Stimulated activated CD8-positive, alpha-beta memory T cell treated with anti-CD3 and anti-CD28 coated beads, Interleukin-2, amount 100 ng/mL, for 48 hours (primary cell): ENCODE measurements at regions not wholly inside any gene's neighbourhood (a gene's known extent, or its start where the extent isn't known, plus 50 kb on each side); places are given as distances from the start of the nearest gene placed in this dataset.

ENCODE experiments used
- DNase-seq, 2 donors: peaks; one replicate each; pipeline ENCODE4 v3.0.0-alpha.2; 2020; ENCODE audit warnings: low read depth in 2 of 2

DNA sequence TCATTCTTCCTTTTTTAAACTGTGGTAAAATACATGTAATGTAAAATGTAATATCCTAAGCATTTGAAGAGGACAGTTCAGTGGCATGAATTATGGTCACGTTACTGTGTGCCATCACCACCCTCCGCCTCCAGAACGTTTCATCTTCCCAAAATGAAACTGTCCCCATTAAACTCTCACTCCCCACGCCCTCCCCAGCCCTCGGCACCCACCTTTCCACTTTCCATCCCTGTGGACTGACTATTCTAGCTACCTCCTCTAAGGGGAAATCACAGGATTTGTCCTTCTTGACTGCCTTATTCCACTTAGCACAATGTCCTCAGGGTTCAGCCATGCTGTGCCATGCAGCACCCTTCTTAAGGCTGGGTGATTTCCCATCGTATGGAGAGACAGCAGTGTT is 1509.5 kb downstream of the BRD1 start:
- no peak for DNase-seq

DNA sequence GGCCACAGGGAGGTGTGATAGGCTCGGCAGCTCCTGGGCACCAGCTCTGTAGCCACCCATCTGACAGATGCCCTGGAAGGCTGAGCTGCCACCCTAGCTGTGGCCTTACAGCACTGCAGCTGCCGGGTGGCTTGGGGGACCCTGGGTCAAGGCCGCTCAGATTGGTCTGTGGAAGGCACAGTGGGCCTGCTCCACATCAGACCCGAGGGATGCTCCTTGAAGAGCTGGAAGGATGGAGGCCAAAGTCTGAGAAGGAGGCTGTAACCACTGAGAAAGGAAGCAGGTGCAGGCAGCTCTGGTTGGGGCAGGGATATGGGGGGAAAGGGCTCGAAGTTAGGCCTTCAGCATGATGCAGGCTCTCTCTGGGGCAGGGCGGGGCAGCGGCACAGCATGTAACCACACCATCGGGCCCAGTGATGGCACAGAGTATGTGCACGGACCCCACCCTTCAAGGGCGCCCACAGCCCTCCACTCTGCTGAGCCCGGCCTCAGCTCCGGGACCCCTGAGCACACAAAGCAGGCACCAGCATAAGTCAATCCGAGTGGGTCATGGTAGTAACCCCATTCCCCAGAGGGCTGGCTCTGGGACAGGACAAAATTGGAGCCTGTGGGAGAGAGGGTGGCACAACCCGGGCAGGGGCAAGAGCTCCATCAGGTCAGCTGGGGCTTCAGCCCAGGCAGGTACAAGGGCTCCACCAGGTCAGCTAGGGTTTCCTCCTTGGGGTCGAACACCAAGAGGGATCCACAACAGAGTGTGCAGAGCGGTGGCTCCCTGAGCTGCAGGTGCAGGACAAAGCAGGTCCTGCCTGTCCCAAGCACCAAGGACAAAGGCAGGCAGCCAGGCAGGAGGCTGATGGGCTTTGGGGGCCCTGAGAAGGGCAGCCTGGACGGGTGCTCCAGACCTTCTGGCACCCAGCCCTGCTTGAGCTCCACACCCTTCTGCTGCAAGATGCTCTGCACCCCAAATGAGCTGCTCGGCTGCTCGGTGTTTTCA is 1511.1 kb downstream of the BRD1 start:
- no peak for DNase-seq

DNA sequence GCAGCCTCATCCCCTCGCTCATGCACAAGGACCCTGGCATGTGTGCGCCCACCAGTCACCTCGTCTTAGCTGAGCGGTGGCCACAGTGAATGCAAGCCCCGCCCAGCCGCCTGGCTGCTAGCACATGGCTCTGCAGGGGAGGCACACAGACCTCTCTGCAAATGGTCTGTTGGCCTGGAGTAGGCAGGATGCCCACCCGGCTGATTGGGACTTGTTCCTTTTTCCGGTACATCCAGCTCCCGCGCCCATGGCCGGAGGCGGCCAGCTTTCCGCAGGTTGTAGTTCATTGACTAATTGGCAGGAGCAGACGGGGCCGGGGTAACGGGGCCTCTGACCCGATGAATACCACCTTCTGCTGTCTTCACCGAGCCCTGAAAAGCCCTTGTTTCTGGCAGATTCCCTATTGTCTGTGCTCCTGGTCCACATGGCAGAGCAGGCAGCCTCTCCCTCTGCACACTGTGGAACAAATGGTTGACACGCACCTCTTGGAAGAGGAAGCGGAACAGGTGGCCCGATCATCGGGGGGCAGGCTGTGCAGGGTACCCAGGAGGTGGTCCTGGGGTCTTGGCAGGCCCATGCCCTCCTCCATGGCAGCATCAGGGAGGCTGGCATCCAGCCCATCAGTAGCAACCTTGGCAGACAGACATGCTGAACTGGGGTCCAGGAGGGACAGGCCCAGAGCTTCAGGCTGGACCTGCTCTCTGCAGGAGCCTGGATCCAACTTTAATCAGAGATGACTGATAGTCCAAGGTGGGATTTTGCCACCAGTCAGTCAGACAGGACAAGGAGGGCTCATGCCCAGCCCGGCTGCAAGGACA is 1512.0 kb downstream of the BRD1 start:
- no peak for DNase-seq

DNA sequence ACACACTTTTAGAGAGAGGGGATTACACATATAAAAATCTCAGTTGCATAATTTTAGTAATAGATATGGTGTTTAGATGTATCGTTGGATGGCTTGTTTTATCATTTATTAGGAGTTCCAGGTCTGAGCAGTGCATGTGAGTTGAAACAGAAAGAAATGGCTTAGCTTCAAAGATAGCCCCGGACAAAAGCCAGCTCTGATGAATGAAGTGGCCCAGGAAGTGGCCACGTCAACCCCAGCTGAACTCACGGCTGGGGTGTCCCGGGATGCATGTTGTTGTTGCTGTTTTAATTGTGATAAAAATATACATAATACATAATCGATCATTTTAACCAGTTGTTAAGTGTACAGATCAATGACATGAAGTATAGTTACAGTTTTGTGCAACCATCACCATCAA is 1513.6 kb downstream of the BRD1 start:
- no peak for DNase-seq

DNA sequence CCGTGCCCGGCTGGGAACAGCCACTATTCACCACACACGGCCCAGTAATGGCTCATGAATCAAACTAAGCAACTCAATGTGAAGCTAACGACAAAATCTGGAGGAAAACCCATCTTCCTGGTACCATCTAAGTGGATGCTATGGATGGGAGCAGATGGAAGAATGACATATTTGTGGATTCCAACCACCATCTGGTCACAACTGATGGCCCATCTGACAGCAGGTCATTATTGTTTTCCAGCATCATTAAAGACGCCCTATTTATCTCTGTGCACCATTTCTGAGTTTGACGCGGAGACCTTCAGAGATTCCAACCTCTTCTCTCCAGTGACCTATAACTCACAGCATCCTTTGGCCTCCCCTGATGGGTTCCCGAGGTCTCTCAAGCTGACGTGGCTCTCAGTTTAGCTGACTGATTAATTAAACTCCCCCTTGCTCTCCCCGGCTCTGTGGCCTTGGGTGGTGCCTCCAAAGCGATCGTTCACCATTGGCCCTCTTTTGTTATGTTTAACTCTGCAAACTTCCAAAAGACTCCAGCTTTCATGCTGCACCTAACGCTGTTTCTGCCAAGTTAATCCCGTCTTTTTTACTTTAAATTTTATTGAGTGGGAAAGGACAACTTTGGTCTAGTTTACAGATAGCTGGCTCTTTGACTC is 1514.4 kb downstream of the BRD1 start:
- DNase-seq: no peak

DNA sequence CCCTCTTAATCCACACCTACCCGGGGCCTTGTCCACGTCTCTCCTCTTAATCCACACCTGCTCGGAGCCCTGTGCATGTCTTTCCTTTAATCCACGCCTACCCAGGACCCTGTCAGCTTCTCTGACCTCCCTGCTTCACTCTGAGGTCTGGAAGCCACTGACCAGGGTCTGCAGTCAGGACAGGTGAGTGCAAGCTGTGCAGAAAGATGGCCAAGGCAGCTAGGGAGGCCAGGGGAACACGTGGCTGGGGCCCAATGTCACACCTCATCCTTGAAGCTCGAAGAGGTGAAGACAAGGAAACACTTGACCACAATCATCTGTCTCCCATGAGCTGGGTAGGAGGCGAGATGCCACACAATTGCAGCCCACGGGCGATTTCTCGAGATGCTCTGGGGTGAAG is 1516.9 kb downstream of the BRD1 start:
- DNase-seq: no peak

DNA sequence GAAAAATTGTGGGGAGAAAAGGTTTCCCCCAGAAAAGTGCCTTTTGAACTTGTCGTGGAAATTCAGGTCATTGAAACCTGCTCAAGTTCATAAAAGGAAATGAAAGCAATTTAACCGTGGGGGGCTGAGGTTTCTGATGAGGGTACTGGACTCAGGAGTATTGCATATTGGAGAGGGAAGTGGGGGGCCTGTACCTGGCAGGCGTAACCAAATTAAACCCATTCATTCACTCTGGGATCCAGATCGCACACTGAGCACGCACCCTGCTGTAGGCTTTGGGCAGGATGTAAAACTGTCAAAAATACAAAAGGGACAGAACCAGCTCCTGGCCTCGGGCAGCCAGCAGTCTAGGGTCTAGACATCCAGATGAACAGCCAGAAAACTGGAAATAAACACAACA is 1517.4 kb downstream of the BRD1 start:
- no peak for DNase-seq

DNA sequence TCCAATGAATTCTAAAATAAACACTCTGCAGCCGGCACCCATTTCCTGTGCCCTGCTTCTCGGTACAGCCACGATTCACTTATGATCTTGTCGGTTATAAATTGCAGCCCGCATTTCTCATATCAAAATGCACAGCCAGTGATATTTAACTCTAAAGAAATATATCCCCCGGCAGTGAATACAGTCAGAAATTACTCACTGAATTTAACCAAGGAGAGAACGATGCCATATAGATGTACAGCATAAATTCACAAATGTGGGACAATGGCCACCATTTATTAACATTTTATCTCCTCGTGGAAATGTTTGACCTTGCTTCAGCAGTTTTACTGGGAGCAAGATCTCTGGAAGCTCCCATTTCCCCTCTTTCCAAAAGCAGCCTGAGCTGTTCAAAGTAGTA is 1517.8 kb downstream of the BRD1 start:
- DNase-seq: no peak

DNA sequence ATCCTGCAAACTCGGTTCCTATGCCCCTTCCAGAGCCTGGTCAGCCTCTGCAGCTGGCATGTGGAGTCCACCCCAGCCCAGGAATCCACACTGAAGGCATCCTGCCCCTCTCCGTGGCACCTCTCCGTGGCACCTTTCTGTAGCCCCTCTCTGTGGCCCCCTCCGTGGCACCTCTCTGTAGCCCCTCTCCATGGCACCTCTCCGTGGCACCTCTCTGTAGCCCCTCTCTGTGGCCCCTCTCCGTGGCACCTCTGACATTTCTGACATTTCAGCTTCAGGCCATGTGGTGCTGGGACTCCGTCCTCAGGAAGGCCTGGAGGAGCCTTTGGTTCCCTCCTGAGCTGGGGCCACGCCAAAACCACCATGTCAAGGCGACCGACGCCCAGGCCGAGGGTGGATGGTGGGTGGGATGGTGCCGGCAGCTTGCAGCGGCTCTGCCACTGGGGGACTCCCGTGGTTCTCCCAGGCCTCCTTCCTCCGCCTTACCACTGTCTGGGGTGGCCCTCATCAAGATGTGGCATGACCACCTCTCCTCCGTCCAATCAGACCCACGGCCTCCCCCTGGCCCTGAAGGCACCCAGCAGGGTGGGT is 1518.5 kb downstream of the BRD1 start:
- no peak for DNase-seq

DNA sequence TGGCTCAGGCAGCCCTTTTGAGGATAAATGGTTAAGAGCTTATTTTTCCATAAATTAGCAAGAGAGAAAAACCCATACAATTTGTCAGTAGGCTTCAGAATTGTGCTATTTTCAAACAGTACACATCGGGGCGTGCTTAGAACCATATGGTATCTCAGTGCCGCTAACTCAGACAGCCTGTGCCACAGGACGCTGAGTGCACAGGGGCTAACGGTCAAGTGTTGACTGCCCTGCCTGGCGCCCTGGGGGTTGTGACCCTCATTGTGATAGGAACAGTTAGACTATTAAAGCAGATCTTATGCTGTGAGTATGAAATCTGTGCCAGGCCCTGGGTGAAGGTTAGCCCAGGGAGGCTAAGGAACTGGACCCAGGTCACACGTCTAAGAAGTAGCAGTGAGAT is 1519.7 kb downstream of the BRD1 start:
- no peak for DNase-seq

DNA sequence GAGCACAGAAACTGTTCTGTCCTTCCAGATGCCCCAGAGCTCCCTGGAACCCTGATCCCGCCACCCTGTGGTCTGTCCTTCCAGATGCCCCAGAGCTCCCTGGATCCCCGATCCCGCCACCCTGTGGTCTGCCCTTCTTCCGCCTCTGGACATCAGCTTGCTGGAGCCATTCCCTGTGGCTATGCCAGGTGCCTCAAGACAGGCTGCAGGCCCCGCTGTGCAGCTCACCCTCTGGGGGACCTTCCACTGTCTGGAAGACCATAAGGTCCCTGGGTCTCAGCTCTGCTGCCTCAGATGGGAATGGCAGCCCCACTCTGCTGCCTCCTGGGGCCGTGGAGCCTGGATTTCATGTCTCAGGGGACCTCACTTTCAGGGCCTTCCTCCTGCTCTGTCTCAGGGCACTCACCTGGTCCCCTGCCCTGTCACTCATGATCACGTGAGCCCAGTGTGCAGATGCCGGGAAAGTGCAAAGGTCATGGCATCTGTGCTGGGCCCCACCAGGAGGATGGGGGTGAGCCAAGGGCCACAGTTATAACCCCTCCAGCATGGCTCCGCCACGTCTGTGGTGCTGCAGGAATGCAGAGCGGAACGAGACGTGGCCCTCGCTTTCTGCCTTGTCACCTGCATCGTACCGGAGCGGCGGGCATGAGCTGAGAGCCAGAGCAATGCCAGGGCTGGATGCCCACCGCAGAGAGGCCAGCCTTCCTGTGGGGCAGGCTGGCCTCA is 1520.7 kb downstream of the BRD1 start:
- no peak for DNase-seq

DNA sequence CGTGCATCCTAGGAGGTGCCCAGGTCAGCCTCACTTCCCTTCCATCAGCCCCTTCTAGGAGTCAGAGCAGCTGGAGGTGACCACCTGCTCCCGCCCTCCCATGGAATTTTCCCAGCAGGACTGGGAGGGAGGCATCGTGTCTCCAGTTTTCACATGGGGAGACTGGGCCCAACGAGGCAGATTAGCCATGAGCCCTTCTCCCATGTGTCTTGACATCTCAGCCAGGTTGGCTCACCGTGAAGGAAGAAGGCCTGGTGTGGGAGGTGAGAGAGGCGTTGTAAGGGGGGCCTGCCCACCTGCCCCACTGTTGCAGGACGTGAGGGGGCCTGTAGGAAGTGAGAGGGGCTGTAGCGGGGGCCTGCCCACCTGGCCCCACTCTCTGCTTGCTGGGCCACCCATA is 1521.4 kb downstream of the BRD1 start:
- DNase-seq: no peak

DNA sequence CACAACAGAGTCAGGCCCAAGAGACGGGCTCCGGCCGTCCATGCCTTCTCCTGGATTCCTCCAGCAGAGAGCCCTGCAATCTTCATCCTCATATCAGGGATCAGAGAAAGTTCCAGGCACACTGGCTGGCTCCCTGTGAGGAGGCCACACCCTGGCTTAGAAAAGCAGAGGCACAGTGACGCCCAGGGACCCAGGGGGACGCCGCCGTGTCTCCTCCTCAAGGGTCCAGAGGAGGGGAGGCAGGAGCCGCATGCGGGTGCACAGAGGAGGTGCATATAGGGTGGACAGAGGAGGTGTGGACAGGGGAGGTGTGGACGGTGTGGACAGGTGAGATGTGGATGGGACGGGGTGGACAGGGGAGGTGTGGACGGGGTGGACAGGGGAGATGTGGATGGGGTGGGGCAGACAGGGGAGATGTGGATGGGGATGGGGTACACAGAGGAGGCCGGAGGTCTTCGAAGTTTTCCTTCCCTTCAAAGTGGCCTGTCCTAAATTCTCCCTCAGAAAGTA is 1521.9 kb downstream of the BRD1 start:
- no peak for DNase-seq

DNA sequence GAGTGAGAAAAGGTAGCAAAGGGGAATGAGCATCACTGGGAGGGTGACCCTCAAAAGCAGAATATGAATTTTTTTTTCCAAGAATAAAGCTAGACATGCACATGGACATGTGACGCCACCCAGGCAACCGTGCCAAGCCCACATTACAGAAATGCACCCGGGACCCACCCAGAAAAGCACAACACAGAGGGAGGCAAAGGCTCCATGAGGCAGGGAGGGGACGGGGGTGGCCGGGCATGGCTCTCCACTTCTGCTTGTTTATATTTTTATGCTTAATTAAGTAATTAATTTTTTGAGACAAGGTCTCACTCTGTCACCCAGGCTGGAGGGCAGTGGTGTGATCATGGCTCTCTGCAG is 1524.3 kb downstream of the BRD1 start:
- no peak for DNase-seq

DNA sequence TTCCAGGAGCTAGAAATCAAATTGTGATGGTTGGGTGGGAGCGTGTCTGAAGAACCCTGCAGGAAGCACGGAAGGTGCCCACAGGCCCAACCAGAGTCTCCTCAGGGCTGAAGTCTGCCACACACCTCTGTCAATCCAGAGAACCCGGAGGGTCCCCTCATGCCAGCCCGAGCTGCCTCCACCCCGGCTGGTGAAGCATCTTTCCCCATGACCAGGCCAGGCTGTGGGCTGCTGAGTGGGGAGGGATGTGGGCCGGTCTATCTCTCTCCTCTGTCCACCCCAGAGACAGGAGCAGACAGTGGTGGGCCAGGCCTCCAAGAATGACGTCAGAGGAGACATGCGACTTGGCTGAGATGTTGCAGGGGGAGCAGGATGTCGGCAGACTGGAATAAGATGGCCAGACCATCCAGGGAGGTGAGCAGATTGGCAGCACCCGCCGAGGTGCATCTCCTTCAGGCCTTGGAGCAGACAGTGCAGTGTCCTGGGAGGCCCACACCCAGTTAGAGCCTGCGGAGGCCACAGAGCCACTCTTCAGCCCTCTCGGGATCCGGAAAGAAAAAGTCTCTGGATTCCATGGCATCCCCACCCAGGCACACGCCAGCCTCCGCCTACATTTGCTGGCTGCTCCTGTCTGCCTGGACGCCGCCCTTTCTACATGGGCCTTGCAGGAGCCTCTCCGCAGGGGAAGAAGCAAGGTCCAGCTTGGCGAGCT is 1524.9 kb downstream of the BRD1 start:
- no peak for DNase-seq

DNA sequence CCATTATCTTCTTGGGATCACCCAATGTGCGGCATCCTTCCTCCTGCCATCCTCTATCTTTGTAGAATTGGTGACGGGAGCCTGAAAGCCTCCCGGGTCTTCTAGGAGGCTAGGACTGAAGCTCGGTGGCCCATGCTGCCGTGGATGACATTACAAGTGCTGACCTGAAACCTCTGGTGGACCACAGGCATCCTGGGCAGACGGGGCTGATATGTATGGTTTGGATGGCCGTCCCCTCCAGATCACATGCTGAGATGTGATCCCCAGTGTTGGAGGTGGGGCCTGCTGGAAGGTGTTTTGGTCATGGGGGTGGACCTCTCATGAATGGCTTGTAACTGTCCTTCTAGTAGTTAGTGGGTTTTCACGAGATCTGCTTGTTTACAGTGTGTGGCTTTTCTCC is 1525.8 kb downstream of the BRD1 start:
- no peak for DNase-seq

DNA sequence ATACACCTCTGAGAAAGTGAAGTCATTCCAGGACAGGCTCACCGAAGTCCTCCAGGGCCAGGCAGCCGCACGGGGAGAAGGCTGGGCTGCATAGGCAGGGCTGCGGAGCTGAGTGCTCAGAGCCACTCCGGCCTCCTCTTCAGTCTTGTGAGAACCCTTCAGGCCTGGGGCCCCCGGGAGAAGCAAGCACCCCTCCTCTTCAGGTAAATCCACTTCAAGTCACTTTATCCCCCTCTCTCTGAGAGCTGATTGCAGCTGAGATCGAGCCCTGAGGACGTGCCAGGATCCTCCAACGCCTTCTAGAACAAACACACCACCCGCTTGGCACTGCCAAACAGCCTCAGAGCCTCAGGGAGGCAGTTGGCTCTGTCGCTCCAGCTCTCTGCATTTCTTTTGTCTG is 1526.3 kb downstream of the BRD1 start:
- no peak for DNase-seq

DNA sequence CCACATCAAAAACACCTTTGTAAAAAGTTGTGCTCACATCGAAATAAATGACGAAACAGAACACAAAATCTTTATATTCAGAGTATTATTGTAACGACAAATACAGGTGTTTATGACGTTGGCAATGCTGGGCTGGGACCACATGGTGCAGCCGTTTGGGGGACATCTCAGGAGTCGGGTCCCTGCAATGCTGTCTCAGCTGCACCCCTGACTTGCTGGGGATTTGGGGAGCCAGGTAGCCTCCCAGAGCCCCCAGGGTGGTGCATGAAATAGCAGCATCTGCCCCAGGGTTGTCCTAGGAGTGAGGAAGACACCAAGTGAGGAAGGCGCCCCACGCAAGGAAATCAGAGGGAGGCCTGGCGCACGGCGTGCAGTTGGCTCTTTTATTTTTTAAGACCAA is 1526.8 kb downstream of the BRD1 start:
- no peak for DNase-seq

DNA sequence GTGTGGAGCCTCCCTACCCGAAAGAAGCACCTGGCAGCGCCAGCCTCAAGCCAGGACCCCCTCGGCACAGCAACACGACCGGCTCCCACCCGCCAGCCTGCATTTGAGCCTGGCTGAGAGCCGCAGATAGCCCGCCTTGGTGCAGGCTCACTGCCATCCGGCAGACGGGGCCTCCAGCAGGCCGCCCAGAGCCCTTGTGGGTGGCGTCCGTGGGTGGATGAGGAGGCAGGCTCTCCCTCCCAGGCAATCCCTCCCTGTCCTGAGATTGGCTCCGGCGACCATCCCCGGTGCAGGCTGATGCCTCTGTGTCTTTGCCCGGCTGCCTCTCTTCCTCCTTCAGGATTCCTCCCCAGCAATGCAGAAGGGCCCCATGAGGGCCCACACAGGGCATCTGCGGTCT is 1527.9 kb downstream of the BRD1 start:
- no peak for DNase-seq

DNA sequence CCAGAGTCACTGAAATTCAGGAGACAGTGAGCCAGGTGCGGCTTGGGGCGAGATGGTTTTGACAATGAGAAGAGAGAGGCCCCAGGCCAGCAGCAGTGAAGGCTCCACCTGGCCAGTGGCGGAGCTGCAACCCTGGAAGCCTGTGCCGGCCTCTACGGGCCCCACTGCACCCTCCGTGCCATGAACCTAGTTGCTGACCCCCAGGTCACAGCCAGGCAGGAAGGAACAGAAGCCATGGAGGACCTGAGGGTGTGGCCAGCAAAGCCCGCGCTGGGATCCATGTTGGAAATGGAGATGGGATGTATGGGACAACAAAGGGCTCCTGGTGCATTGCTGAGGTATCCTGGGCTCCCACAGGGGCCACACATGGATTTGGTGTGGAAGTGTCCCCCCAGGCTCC is 1528.5 kb downstream of the BRD1 start:
- DNase-seq: no peak

DNA sequence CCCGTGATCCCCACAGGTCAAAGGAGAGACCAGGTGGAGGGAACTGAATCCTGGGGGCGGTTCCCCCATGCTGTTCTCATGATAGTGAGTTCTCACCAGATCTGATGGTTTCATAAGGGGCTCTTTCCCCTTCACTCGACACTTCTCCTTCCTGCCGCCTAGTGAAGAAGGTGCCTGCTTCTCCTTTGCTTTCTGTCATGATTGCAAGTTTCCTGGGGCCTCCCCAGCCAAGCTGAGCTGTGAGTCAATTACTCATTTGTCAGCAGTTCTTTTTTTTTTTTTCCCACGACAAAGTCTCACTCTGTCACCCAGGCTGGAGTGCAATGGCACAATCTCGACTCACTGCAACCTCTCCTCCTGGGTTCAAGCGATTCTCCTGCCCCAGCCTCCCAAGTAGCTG is 1530.4 kb downstream of the BRD1 start:
- DNase-seq: no peak
